PC-9 (cell line): ENCODE measurements at regions not wholly inside any gene's neighbourhood (a gene's known extent, or its start where the extent isn't known, plus 50 kb on each side); places are given as distances from the start of the nearest gene placed in this dataset.

Experiments used
- BruUV-seq: library from RNA; stranded (reverse); fragments of 400-500 nt; replicated peaks from 2 replicates; lab custom pipeline; 2021; lab: Mats Ljungman, UMichigan
- CTCF ChIA-PET: fragments of 300-600 bp; sonication (Branson Sonifier 250); formaldehyde crosslinking; loops from one replicate; lab custom pipeline; 2022; ENCODE audit warnings: antibody characterized with exemption; lab: Charles Lee
- POLR2A ChIA-PET: fragments of 300-600 bp; sonication (Branson Sonifier 250); formaldehyde crosslinking; loops from one replicate; lab custom pipeline; 2022; ENCODE audit warnings: antibody characterized with exemption; ENCODE audit not compliant: unreplicated experiment; lab: Charles Lee
- DNase-seq, 2 experiments: peaks; one replicate each; pipeline versions ENCODE4 v3.0.0 to v3.0.0-alpha.2; 2015 to 2022; ENCODE audit warnings: mixed read lengths in 1 of 2
- H2AFZ ChIP-seq: fragments of 200-600 bp; sonication (generic); 2 replicates; pipeline ENCODE4 v1.8.1; 2017; ENCODE audit warnings: antibody characterized with exemption
- H3F3A ChIP-seq: fragments of 200-600 bp; sonication (generic); 2 replicates; pipeline ENCODE4 v1.8.1; 2017; ENCODE audit warnings: antibody characterized with exemption, mild to moderate bottlenecking, low read depth; ENCODE audit not compliant: insufficient read depth
- H3K27ac ChIP-seq: fragments of 200-600 bp; sonication (generic); 2 replicates; pipeline ENCODE4 v1.6.1; 2016; ENCODE audit warnings: mixed run types
- H3K27me3 ChIP-seq: fragments of 200-600 bp; sonication (generic); 2 replicates; pipeline ENCODE4 v1.6.1; 2016; ENCODE audit warnings: low read depth, mixed run types; ENCODE audit not compliant: insufficient read depth
- H3K36me3 ChIP-seq: fragments of 200-600 bp; sonication (generic); 2 replicates; pipeline ENCODE4 v1.6.1; 2016; ENCODE audit warnings: low read depth, mixed run types
- H3K4me1 ChIP-seq: fragments of 200-600 bp; sonication (generic); replicated peaks from 2 replicates; pipeline ENCODE4 v1.6.1; 2016; ENCODE audit warnings: mixed run types; ENCODE audit not compliant: insufficient read depth
- H3K4me2 ChIP-seq: fragments of 200-600 bp; sonication (generic); 2 replicates; pipeline ENCODE4 v1.6.1; 2017; ENCODE audit warnings: mixed run types
- H3K4me3 ChIP-seq: fragments of 200-600 bp; sonication (generic); 2 replicates; pipeline ENCODE4 v1.6.1; 2016; ENCODE audit warnings: mixed run types
- H3K79me2 ChIP-seq: fragments of 200-600 bp; sonication (generic); 2 replicates; pipeline ENCODE4 v1.6.1; 2017; ENCODE audit warnings: low read depth, mixed run types
- H3K9me2 ChIP-seq: fragments of 200-600 bp; sonication (generic); 2 replicates; pipeline ENCODE4 v1.8.1; 2017; ENCODE audit warnings: mild to moderate bottlenecking; ENCODE audit not compliant: insufficient read depth
- H3K9me3 ChIP-seq: fragments of 200-600 bp; sonication (generic); 2 replicates; pipeline ENCODE4 v1.8.1; 2016; ENCODE audit warnings: low read depth; ENCODE audit not compliant: insufficient read depth
- H4K20me1 ChIP-seq: fragments of 200-600 bp; sonication (generic); 2 replicates; pipeline ENCODE4 v1.8.1; 2017; ENCODE audit not compliant: insufficient read depth
- CTCF ChIP-seq: fragments of 200-600 bp; sonication (generic); conservative IDR thresholded peaks from 2 replicates; pipeline ENCODE4 v1.6.1; 2017; ENCODE audit warnings: mixed run types, antibody characterized with exemption, mild to moderate bottlenecking, moderate library complexity
- EZH2 ChIP-seq: fragments of 200-600 bp; sonication (generic); IDR thresholded peaks from 2 replicates; pipeline ENCODE4 v1.8.0; 2017; ENCODE audit warnings: antibody characterized with exemption, low read depth
- intact Hi-C: fragments of 100-400 bp; cut with micrococcal nuclease; formaldehyde crosslinking; loops from one replicate; pipeline ENCODE4 v1.10.0; 2022; ENCODE audit not compliant: unreplicated experiment

- no peak overlapping the region for H3K27ac ChIP-seq
- CTCF ChIA-PET: no interaction called here
- no peaks in the 10 kb centered on the region for H3K79me2 ChIP-seq
- intact Hi-C loops: no loop called here
- no peaks in the 10 kb centered on the region for H4K20me1 ChIP-seq
- TF ChIP-seq EZH2 (no peak), CTCF (no peak)
- no peaks in the 10 kb centered on the region for H3F3A ChIP-seq
- POLR2A ChIA-PET: no interaction called here
- no peak overlapping the region for H3K4me2 ChIP-seq
- BruUV-seq: no TSS peak
- no peak overlapping the region for H2AFZ ChIP-seq
- peaks cover 20% of the 10 kb centered on the region for H3K27me3 ChIP-seq
- DNase-seq: no peak
- H3K4me3 ChIP-seq: no peak overlapping the region
- H3K36me3 ChIP-seq: no peaks in the 10 kb centered on the region
- no peaks in the 10 kb centered on the region for H3K9me3 ChIP-seq
- no peaks in the 10 kb centered on the region for H3K4me1 ChIP-seq
- H3K9me2 ChIP-seq: no peaks in the 10 kb centered on the region
Observed at GRCh38 chr2:104158191-104158590, 695.7 kb upstream of the POU3F3 start.

- Histone ChIP-seq H3K79me2 (no peaks in the 10 kb centered on the region), H3K27ac (no peak overlapping the region), H3K36me3 (no peaks in the 10 kb centered on the region), H3K4me1 (no peaks in the 10 kb centered on the region), H3F3A (no peaks in the 10 kb centered on the region), H3K4me3 (no peak overlapping the region), H2AFZ (no peak overlapping the region), H3K9me2 (no peaks in the 10 kb centered on the region), H3K9me3 (no peaks in the 10 kb centered on the region), H4K20me1 (no peaks in the 10 kb centered on the region), H3K4me2 (no peak overlapping the region), H3K27me3 (peaks cover 17% of the 10 kb centered on the region)
- DNase-seq: no peak
- ChIA-PET POLR2A (no interaction called here), CTCF (no interaction called here)
- intact Hi-C loops: no loop called here
- BruUV-seq: no TSS peak
- TF ChIP-seq CTCF: no peak
- TF ChIP-seq EZH2: no peak
Observed at GRCh38 chr2:104163611-104164130, 690.2 kb upstream of the POU3F3 start.

GRCh38 chr2:104164721-104165252 lies 689.1 kb upstream of the POU3F3 start:
- no TSS peak for BruUV-seq
- DNase-seq: no peak

GRCh38 chr2:104177179-104177578 lies 676.7 kb upstream of the POU3F3 start:
- Histone ChIP-seq H3K79me2 (no peaks in the 10 kb centered on the region), H3K4me1 (no peaks in the 10 kb centered on the region), H3K4me3 (no peak overlapping the region), H3K9me2 (no peaks in the 10 kb centered on the region), H3K4me2 (no peak overlapping the region), H3K27ac (no peak overlapping the region), H3K9me3 (peaks cover 5% of the 10 kb centered on the region; the same call in 1 of the 2 replicates), H4K20me1 (no peaks in the 10 kb centered on the region), H3K36me3 (no peaks in the 10 kb centered on the region), H3F3A (no peaks in the 10 kb centered on the region), H3K27me3 (no peaks in the 10 kb centered on the region), H2AFZ (no peak overlapping the region)
- ChIA-PET POLR2A (no interaction called here), CTCF (no interaction called here)
- intact Hi-C loops: no loop called here
- TF ChIP-seq EZH2 (no peak), CTCF (no peak)
- DNase-seq: no peak
- BruUV-seq: no TSS peak

More at GRCh38 chr2:104164721-104165252, 689.1 kb upstream of the POU3F3 start:
- H2AFZ ChIP-seq: no peak overlapping the region
- no peak overlapping the region for H3K4me3 ChIP-seq
- H3F3A ChIP-seq: no peaks in the 10 kb centered on the region
- H3K27me3 ChIP-seq: peaks cover 14% of the 10 kb centered on the region
- no peaks in the 10 kb centered on the region for H3K9me3 ChIP-seq
- H3K79me2 ChIP-seq: no peaks in the 10 kb centered on the region
- H3K36me3 ChIP-seq: no peaks in the 10 kb centered on the region
- no peaks in the 10 kb centered on the region for H3K9me2 ChIP-seq
- H3K4me2 ChIP-seq: no peak overlapping the region
- no peak for TF ChIP-seq EZH2
- H4K20me1 ChIP-seq: no peaks in the 10 kb centered on the region
- H3K27ac ChIP-seq: no peak overlapping the region
- ChIA-PET POLR2A (no interaction called here), CTCF (no interaction called here)
- intact Hi-C loops: no loop called here
- no peaks in the 10 kb centered on the region for H3K4me1 ChIP-seq
